ENCODE measurements at regions not wholly inside any gene's neighbourhood (a gene's known extent, or its start where the extent isn't known, plus 50 kb on each side); places are given as distances from the start of the nearest gene placed in this dataset.

DNA sequence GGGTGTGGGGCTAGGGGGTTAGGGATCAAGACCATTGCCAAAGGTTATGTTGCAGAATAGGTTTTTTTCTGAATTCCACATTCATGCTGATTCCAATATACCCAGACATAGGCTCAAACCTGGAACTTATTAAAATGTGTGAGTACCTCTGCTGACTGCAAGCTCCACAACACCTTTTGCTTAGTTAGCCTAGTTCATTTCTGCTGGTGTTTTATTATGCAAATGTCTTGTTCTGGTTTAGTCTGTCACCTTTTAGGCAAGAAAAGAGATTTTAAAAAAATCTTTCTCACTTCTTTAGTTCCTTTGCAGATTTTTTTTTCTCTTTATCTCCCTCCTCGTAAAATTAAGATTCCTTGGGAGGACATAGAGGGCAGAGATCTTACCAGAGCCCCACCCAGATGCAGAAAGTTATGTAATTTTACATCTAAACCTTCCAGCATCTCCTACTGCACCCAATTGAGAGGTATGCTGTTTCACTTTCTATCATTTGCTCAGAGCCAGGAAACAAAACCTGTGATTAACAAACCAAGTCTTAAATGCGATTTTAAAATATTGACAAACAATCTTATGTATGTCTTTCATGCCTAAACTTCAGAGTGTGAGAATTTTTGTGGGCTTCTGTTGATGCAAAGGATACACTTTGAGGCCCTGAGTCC, 190.7 kb upstream of the CLNK start:
- DNase-seq (ENCODE audit: low read depth in 1 of 2, low spot score in 1 of 2): no peak
- TF ChIP-seq POLR2AphosphoS5 (IDR thresholded peaks at IDR 0.05; ENCODE audit: low read depth) (no peak), SPI1 (IDR thresholded peaks at IDR 0.05; ENCODE audit: borderline replicate concordance, low read depth) (no peak), GABPA (IDR thresholded peaks at IDR 0.05; ENCODE audit: low read depth) (no peak)
- TF ChIP-seq, protein P1, sequence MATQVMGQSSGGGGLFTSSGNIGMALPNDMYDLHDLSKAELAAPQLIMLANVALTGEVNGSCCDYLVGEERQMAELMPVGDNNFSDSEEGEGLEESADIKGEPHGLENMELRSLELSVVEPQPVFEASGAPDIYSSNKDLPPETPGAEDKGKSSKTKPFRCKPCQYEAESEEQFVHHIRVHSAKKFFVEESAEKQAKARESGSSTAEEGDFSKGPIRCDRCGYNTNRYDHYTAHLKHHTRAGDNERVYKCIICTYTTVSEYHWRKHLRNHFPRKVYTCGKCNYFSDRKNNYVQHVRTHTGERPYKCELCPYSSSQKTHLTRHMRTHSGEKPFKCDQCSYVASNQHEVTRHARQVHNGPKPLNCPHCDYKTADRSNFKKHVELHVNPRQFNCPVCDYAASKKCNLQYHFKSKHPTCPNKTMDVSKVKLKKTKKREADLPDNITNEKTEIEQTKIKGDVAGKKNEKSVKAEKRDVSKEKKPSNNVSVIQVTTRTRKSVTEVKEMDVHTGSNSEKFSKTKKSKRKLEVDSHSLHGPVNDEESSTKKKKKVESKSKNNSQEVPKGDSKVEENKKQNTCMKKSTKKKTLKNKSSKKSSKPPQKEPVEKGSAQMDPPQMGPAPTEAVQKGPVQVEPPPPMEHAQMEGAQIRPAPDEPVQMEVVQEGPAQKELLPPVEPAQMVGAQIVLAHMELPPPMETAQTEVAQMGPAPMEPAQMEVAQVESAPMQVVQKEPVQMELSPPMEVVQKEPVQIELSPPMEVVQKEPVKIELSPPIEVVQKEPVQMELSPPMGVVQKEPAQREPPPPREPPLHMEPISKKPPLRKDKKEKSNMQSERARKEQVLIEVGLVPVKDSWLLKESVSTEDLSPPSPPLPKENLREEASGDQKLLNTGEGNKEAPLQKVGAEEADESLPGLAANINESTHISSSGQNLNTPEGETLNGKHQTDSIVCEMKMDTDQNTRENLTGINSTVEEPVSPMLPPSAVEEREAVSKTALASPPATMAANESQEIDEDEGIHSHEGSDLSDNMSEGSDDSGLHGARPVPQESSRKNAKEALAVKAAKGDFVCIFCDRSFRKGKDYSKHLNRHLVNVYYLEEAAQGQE (IDR thresholded peaks at IDR 0.05; ENCODE audit: insufficient replicate concordance, low read depth): no peak
- TF ChIP-seq, protein P2, sequence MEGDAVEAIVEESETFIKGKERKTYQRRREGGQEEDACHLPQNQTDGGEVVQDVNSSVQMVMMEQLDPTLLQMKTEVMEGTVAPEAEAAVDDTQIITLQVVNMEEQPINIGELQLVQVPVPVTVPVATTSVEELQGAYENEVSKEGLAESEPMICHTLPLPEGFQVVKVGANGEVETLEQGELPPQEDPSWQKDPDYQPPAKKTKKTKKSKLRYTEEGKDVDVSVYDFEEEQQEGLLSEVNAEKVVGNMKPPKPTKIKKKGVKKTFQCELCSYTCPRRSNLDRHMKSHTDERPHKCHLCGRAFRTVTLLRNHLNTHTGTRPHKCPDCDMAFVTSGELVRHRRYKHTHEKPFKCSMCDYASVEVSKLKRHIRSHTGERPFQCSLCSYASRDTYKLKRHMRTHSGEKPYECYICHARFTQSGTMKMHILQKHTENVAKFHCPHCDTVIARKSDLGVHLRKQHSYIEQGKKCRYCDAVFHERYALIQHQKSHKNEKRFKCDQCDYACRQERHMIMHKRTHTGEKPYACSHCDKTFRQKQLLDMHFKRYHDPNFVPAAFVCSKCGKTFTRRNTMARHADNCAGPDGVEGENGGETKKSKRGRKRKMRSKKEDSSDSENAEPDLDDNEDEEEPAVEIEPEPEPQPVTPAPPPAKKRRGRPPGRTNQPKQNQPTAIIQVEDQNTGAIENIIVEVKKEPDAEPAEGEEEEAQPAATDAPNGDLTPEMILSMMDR (IDR thresholded peaks at IDR 0.05; ENCODE audit: insufficient read depth, low read length): no peak
- H3K27ac ChIP-seq (replicated peaks): no peak overlapping the region
- H3K4me3 ChIP-seq (replicated peaks; ENCODE audit: insufficient read depth, low read length): no peak overlapping the region
- H3K27me3 ChIP-seq (ENCODE audit: insufficient read depth, poor library complexity, severe bottlenecking): no peaks in the 10 kb centered on the region

DNA sequence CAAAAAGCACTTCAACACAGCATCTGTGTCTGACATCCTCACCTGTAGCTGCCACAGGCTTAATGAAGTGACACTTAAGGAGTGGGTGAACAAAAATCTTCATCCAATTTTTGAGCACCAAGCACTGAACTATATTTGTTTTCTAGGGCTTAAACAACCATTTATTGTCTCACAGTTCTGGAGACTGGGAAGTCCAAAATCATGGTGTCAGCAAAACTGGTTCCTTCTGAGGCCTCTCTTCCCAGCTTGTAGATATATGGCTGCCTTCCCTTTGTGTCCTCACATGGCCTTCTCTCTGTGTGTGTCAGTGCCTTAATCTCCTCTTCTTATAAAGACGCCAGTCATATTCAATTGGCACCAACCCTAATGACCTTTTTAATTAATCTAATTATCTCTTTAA, 189.2 kb upstream of the CLNK start:
- TF ChIP-seq POLR2AphosphoS5 (IDR thresholded peaks at IDR 0.05; ENCODE audit: low read depth): no peak
- TF ChIP-seq, protein P2 (IDR thresholded peaks at IDR 0.05; ENCODE audit: insufficient read depth, low read length): no peak
- no peak for TF ChIP-seq SPI1 (IDR thresholded peaks at IDR 0.05; ENCODE audit: borderline replicate concordance, low read depth)
- no peak for TF ChIP-seq GABPA (IDR thresholded peaks at IDR 0.05; ENCODE audit: low read depth)
- TF ChIP-seq, protein P1 (IDR thresholded peaks at IDR 0.05; ENCODE audit: insufficient replicate concordance, low read depth): no peak
- no peak overlapping the region for H3K27ac ChIP-seq (replicated peaks)
- H3K4me3 ChIP-seq (replicated peaks; ENCODE audit: insufficient read depth, low read length): no peak overlapping the region
- no peaks in the 10 kb centered on the region for H3K27me3 ChIP-seq (ENCODE audit: insufficient read depth, poor library complexity, severe bottlenecking)
- no peak for DNase-seq (ENCODE audit: low read depth in 1 of 2, low spot score in 1 of 2)

DNA sequence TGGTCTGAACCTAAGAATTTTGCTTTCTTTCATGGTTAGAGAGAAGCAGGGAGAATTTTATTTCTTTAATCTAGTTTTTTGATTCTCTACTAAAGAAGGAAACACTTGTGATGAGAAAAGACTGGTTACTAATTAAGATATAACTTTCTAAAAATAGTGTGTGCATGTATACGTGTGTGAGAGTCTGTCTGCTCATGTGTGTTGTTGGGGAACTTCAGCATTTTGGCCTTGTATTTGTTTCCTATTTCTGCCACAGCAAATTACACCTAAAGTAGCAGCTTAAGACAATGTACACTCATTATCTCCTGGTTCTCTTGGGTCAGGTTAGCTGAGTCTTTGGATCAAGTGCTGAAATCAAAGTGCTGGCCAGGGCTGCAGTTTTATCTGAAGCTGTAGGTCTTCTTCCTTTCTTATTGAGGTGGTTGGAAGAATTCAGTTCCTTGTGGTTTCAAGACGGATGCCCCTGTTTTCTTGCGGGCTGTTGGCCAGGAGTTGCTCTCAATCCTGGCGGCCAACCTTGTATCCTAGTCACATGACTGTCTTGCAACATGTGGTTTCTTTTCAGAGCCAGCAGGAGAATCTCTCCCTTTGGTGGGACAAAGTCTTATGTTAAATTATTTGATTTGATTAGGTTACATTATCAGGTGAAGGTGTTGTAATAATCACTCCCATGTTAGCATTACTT, 188.4 kb upstream of the CLNK start:
- Histone ChIP-seq H3K4me3 (replicated peaks; ENCODE audit: insufficient read depth, low read length) (no peak overlapping the region), H3K27ac (replicated peaks) (no peak overlapping the region), H3K27me3 (ENCODE audit: insufficient read depth, poor library complexity, severe bottlenecking) (no peaks in the 10 kb centered on the region)
- TF ChIP-seq POLR2AphosphoS5 (IDR thresholded peaks at IDR 0.05; ENCODE audit: low read depth) (no peak), SPI1 (IDR thresholded peaks at IDR 0.05; ENCODE audit: borderline replicate concordance, low read depth) (no peak), GABPA (IDR thresholded peaks at IDR 0.05; ENCODE audit: low read depth) (no peak)
- TF ChIP-seq, protein P2 (IDR thresholded peaks at IDR 0.05; ENCODE audit: insufficient read depth, low read length): no peak
- no peak for DNase-seq (ENCODE audit: low read depth in 1 of 2, low spot score in 1 of 2)
